ENCODE measurements at regions not wholly inside any gene's neighbourhood (a gene's known extent, or its start where the extent isn't known, plus 50 kb on each side); places are given as distances from the start of the nearest gene placed in this dataset.

DNA sequence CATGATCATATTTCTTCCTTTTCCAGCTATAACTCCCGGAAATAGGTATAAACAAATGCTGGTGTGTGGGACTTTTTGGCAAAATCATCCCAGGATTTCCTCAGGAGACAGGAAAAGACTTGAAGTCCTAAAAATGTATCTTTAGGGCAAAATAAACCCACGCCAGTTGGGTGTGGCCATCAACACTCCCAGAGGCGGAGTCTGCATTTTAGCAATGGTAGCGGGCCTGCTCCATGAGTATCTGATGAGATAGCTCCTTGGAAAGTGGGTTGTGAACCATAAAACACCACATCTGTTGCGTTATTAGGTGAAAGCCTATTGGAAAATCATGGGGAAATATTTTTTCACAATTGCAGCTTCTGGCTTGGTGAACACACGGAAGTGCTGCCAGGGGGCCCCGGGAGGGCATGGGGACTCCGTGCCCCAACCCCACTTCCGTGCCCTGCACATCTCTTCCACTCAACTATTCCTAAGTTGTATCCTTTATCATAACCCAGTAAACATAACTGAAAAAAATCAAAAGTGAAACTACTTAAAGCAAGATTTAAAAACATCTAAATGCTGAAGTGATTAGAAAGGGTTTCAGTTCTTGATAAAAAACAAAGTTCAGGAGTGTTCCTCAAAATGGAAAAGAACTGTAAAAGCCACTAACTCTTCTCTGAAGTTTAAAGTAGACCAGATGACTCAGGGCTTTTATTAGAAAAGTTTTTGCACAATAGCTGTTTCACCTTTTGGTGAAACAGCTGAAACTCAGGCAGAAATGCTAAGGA lies 111.2 kb downstream of the LRRC70 start:
- no peak overlapping the region for H2AFZ ChIP-seq (ENCODE audit: low read length)
- H3K56ac ChIP-seq (ENCODE audit: insufficient read length, low read depth, low read length), result no peak overlapping the region
- H2AK5ac ChIP-seq (ENCODE audit: insufficient read length, low read length), result no peak overlapping the region
- no peaks in the 10 kb centered on the region for H3K23me2 ChIP-seq (ENCODE audit: insufficient read length, low read depth, low read length, poor library complexity, severe bottlenecking)
- H2BK20ac ChIP-seq (ENCODE audit: low read depth, low read length, poor library complexity, severe bottlenecking), result no peak overlapping the region
- no peaks in the 10 kb centered on the region; the same call in 1 of the 2 replicates for H3K27me3 ChIP-seq (ENCODE audit: insufficient read depth, low read length)
- no peak overlapping the region for H2BK15ac ChIP-seq (ENCODE audit: low read depth, low read length)
- H2BK12ac ChIP-seq (ENCODE audit: insufficient read length, low read depth, low read length), result no peak overlapping the region
- Mint-ChIP-seq H3K4me1 (peaks cover 0 to 3% of the 10 kb centered on the region in 2 experiments; a peak in 2 of 4 replicates), H3K36me3 (ENCODE audit: insufficient read depth in 1 of 3, low read depth in 3 of 3) (no peaks in the 10 kb centered on the region; a peak in 1 of 7 replicates), H3K27ac (no peak overlapping the region), H3K4me3 (no peak overlapping the region), H3K27me3 (ENCODE audit: low read depth) (no peaks in the 10 kb centered on the region), H3K9me3 (peaks cover 5% of the 10 kb centered on the region in 2 experiments; a peak in 4 of 5 replicates)
- H4K8ac ChIP-seq (replicated peaks; ENCODE audit: insufficient read length, low read depth, low read length), result no peak overlapping the region
- no peak overlapping the region for H3K27ac ChIP-seq (ENCODE audit: insufficient read length, low read depth, low read length)
- no peaks in the 10 kb centered on the region for H4K20me1 ChIP-seq (ENCODE audit: control insufficient read depth, insufficient read depth, insufficient read length)
- TF ChIP-seq, protein P1, sequence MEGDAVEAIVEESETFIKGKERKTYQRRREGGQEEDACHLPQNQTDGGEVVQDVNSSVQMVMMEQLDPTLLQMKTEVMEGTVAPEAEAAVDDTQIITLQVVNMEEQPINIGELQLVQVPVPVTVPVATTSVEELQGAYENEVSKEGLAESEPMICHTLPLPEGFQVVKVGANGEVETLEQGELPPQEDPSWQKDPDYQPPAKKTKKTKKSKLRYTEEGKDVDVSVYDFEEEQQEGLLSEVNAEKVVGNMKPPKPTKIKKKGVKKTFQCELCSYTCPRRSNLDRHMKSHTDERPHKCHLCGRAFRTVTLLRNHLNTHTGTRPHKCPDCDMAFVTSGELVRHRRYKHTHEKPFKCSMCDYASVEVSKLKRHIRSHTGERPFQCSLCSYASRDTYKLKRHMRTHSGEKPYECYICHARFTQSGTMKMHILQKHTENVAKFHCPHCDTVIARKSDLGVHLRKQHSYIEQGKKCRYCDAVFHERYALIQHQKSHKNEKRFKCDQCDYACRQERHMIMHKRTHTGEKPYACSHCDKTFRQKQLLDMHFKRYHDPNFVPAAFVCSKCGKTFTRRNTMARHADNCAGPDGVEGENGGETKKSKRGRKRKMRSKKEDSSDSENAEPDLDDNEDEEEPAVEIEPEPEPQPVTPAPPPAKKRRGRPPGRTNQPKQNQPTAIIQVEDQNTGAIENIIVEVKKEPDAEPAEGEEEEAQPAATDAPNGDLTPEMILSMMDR (conservative IDR thresholded peaks at IDR 0.05), result no peak
- no peak overlapping the region for H2BK120ac ChIP-seq (ENCODE audit: low read depth, low read length, poor library complexity, severe bottlenecking)
- no peak overlapping the region for H3K9ac ChIP-seq (ENCODE audit: extremely low read depth, insufficient read length, low read length)
- DNase-seq, result no peak
- no peak overlapping the region for H3K23ac ChIP-seq (ENCODE audit: insufficient read length, low read depth, low read length)
- no peak overlapping the region for H3K18ac ChIP-seq (ENCODE audit: insufficient read length, low read depth, low read length)
- no peaks in the 10 kb centered on the region for H3K9me3 ChIP-seq (ENCODE audit: control insufficient read depth, low read depth, low read length)
- no peaks in the 10 kb centered on the region for H3K79me2 ChIP-seq (ENCODE audit: insufficient read depth, low read length)
- H3K4me1 ChIP-seq (ENCODE audit: insufficient read depth, low read length), result no peaks in the 10 kb centered on the region
- H4K91ac ChIP-seq (ENCODE audit: insufficient read length, low read depth, low read length), result no peak overlapping the region
- H3K4me2 ChIP-seq (ENCODE audit: insufficient read depth, insufficient read length, low read length), result no peak overlapping the region
- H3T11ph ChIP-seq (ENCODE audit: low read length), result no peak overlapping the region
- no peak overlapping the region for H3K4ac ChIP-seq (ENCODE audit: low read depth, low read length)
- no peak overlapping the region for H3K14ac ChIP-seq (ENCODE audit: insufficient read depth, low read length)
- no CpG with 5 or more reads among the region's 9 CpGs for WGBS (ENCODE audit: extremely low coverage, insufficient read length, low lambda C conversion rate)
- no peak overlapping the region for H2BK5ac ChIP-seq (ENCODE audit: insufficient read length, low read length)
- no peaks in the 10 kb centered on the region for H3K79me1 ChIP-seq (ENCODE audit: insufficient read depth, low read depth, low read length, poor library complexity, severe bottlenecking)
- no peak overlapping the region for H4K5ac ChIP-seq (ENCODE audit: insufficient read length, low read depth, low read length)

All from H9 (cell line).